Stimulated activated CD4-positive, alpha-beta T cell treated with anti-CD3 and anti-CD28 coated beads, Interleukin-4, amount 100 ng/mL, for 48 hours (primary cell): ENCODE measurements at regions not wholly inside any gene's neighbourhood (a gene's known extent, or its start where the extent isn't known, plus 50 kb on each side); places are given as distances from the start of the nearest gene placed in this dataset.

ENCODE experiments used
- DNase-seq, 2 donors: peaks; one replicate each; pipeline ENCODE4 v3.0.0-alpha.2; 2020; ENCODE audit warnings: low read depth in 2 of 2

DNA sequence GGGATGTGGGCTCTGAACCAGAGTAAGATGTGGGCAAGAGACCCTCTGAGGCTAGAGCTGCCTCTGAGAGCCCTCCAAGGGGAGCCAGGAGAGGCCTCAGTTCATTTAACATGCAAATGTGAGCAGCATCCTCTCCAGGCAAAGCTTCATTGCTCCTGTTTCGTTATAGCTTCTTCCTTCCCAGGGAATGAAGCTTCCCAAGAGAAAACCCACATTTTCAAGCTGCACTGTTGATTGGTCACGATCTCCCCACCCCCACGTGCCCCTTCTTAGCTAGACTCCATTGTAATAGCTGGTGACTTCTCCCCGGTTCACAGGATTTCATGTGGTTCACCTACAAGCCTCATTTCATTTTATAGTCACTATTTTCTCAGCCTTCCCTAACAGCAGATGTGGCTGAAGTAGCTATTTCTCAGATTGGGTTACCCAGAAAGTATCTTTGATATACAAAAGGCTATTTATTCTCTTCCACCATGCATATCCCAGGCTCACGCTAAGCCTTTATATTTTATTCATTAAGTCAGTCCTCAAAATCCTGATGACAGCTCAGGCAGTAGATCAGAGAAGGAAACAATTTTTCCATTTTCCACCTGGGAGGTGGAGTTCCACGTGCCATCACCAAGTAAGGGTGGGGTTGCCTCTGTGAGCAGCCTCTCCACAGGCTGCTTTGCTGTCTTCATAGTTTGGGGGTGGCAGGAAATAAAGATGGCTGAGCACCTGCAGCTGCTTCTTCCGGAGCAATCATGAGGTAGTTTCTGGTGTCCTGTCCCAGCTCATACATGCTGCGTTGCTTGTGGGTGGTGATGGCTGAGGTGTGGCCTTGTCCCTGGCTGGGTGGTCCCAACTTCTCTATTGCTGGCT is 178.3 kb upstream of the RAB4A start:
- DNase-seq: no peak

DNA sequence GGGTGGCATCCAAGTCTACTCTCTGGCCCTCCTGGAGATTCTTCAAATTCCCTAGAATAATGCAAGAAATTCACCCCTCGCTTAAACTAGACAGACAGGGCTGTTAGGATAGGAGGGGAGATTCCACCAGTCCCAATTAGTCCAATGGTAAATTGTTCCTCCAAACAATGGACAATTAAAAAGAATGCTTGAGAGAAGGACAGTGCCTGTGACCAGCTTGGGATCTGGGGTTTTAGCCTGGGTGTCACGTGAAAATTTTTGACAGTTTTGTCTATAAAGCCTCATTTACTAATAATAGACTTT is 177.7 kb upstream of the RAB4A start:
- no peak for DNase-seq

- DNase-seq: no peak
Observed at GRCh38 chr1:229093609-229094336, 177.1 kb upstream of the RAB4A start.

DNA sequence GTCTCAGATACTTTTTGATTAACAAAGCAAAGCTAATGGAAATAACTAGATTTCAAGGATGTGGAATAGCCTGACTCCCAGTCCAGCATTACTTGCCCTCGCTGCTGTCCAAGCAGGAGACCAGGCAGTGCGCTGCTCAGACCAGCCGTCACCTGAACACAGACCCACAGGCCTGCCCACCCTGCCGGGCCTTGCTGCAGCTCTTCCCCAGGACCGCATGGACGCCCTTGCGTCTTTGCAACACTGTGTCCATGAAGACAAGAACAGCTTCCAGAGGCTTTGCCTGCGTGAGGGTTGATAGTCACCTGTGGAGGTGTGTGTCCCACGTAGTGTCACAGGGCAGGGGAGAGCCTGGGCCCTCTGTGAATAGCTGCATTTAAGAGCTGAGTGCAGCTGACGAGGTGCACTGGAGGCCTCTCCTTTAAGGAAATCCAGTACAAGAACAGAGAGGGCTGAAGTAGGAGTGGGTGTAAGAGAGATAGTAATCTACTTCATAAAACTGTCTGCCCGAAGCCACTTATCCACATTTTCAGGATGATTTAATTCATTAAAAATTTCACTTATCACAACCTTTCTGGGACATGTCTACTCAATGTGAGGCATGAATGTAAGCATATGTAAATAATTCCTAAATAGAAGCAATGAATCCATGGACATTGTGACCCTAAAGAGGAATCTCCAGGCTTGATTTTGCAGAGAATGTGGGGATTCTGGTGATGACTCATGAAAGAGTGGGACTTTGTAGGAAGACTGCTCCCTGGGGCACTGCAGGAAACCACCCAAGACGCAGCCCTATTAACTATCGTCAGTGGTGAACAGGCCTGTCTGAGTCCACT is 176.2 kb upstream of the RAB4A start:
- no peak for DNase-seq

GRCh38 chr1:229095325-229095724 is 175.6 kb upstream of the RAB4A start:
- DNase-seq: no peak

GRCh38 chr1:229097356-229097755 is 173.6 kb upstream of the RAB4A start:
- no peak for DNase-seq

- DNase-seq: no peak
Observed at GRCh38 chr1:229098361-229098760, 172.6 kb upstream of the RAB4A start.

DNA sequence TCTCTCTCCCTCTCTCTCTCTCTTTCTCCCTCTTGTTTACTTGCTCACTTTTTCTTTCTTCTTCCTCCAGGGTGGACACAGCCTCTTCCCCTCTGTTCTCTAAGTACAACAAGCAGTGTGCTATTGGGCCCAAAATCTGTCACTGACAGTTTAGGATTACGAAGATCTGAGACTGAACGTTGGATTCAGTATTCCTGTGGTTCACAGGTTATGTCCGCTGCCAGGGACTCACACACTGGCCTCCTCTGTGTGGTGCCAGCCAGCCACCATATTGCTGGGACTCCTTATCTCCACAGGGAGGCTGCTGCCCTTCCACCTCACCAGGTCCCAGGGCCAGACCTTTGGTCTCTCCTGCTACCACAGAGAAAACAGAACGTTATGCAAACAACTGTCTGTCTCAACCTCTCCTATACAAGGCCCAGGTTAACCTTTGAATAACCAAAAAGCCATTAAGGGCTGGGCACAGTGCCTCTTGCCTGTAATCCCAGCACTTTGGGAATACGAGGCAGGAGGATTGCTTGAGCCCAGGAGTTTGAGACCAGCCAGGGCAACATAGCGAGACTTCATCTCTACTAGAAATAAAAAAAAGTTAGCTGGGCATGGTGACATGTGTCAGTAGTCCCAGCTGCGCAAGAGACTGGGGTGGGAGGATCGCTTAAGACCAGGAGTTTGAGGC is 171.9 kb upstream of the RAB4A start:
- DNase-seq: no peak

GRCh38 chr1:229101011-229101871 is 169.7 kb upstream of the RAB4A start:
- DNase-seq: no peak

DNA sequence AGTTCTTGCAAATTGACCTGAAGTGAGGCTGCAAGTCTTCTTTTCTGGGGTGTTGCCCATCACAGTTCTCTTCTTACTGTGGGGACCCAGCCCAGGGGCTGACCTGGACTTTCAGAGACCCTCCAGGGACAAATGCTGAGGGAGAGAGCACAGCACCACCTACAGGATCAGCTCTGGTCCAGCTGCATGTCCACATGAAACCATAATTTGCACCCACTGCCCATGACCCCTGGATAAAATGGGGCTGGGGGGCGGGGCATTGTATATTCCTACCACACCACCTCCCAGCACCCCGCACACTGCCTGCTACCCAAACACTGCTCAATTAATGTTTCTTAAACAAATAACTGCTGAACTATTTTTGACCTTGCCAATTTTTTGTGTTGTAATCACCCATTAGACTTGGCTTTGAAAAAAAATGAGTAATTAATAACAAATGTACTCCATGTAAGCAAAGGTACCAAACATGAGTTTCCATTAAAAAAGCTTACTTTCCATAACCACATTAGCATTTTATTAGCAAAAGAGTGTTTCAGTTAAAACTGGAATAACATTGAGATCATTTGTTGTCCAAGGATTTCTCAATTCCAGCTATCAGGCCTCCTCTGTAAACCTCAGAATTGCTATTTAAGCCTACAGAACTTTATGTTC is 168.0 kb upstream of the RAB4A start:
- no peak for DNase-seq

DNA sequence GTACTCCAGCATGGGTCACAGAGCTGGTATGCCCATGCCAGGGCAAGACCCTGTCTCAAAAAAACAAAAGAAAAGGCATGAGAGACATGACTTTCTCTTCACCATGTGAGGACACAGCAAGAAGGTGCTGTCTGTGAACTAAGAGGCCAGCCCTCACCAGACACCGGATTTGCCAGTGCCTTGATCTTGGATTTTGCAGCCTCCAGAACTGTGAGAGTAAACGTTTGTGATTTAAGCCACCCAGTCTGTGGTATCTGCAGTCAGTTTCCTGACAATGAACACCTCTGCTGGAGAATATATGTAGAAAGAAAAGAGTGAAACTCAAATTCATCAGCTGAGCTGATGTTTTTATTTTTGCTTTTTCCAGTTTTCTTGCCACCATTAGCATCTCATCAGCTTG is 166.3 kb upstream of the RAB4A start:
- DNase-seq: no peak

- DNase-seq: no peak
Observed at GRCh38 chr1:229105109-229105508, 165.8 kb upstream of the RAB4A start.

GRCh38 chr1:229105822-229106525 is 164.9 kb upstream of the RAB4A start:
- no peak for DNase-seq

- DNase-seq: no peak
Observed at GRCh38 chr1:229106526-229107125, 164.3 kb upstream of the RAB4A start.

DNA sequence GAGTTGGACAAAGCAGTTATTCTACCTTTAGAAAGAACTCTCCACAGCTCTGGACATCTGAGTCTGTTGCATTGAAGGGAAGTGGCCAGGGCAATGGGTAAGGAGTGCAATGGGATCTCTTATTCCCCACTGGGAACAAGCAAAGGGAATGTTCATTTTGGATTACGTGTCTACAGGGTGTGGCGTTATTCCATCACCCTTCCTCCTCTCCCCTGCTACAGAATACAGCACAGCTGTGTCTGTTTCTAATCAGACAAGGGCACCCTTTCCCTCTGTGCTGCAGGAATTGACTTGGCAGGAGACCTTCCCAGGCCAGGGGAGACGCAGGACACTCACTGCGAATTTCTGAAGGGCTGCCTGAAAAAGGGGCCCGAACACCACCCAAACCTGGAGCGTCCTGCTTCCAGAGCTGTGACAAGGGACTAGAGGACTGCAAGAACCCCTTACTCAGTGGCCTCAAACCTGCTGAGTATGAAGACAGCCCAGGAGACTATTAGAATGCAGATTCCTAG is 163.6 kb upstream of the RAB4A start:
- DNase-seq: no peak

GRCh38 chr1:229107972-229108371 is 162.9 kb upstream of the RAB4A start:
- DNase-seq: no peak

- no peak for DNase-seq
Observed at GRCh38 chr1:229108598-229109201, 162.2 kb upstream of the RAB4A start.

GRCh38 chr1:229109320-229109761 is 161.6 kb upstream of the RAB4A start:
- DNase-seq: no peak

GRCh38 chr1:229110986-229111385 is 159.9 kb upstream of the RAB4A start:
- no peak for DNase-seq
